K562 (cell line): ENCODE measurements at regions not wholly inside any gene's neighbourhood (a gene's known extent, or its start where the extent isn't known, plus 50 kb on each side); places are given as distances from the start of the nearest gene placed in this dataset.

Source experiments
- CBFB ChIP-seq: sonication (generic); formaldehyde crosslinking; IDR thresholded peaks from 2 replicates; pipeline ENCODE4 v1.4.0; 2020; ENCODE audit warnings: mild to moderate bottlenecking, missing genetic modification reagents
- E2F6 ChIP-seq, 2 experiments: IDR thresholded peaks; 2 replicates each; pipeline ENCODE4 v1.6.1; 2011; ENCODE audit warnings: borderline replicate concordance in 1 of 2, control low read depth in 1 of 2, low read depth in 1 of 2, low read length in 1 of 2, mild to moderate bottlenecking in 1 of 2, mixed read lengths in 1 of 2, moderate library complexity in 1 of 2; ENCODE audit not compliant: insufficient read depth in 1 of 2, insufficient read length in 1 of 2, poor library complexity in 1 of 2, severe bottlenecking in 1 of 2; ENCODE audit errors: extremely low read depth in 1 of 2
- ETV6 ChIP-seq, 3 experiments: fragments of 150-350 bp in 1 of 3; sonication (generic) in 1 of 3; formaldehyde crosslinking in 1 of 3; IDR thresholded peaks; 2 replicates each; pipeline versions ENCODE4 v1.6.1 to v1.8.0; 2014 to 2022; ENCODE audit warnings: borderline replicate concordance in 2 of 3, low read depth in 2 of 3, antibody characterized with exemption in 1 of 3, low read length in 1 of 3, mild to moderate bottlenecking in 1 of 3, missing genetic modification reagents in 1 of 3
- FOXA1 ChIP-seq: fragments of 450-650 bp; IDR thresholded peaks from 2 replicates; pipeline ENCODE4 v1.6.1; 2016; ENCODE audit warnings: mild to moderate bottlenecking, borderline replicate concordance
- FOXA3 ChIP-seq, 2 experiments: fragments of 450-650 bp in 1 of 2; sonication (generic) in 1 of 2; formaldehyde crosslinking; IDR thresholded peaks in 1 of 2; conservative IDR thresholded peaks in 1 of 2; 2 replicates each; pipeline versions ENCODE4 v1.4.0 to v1.8.0; 2020 to 2022; ENCODE audit warnings: mild to moderate bottlenecking in 2 of 2, missing genetic modification reagents in 1 of 2
- GATAD2A ChIP-seq: fragments of 450-650 bp; IDR thresholded peaks from 2 replicates; pipeline ENCODE4 v1.6.1; 2017
- HMG20A ChIP-seq: fragments of 450-650 bp; formaldehyde crosslinking; conservative IDR thresholded peaks from 2 replicates; pipeline ENCODE4 v1.4.0; 2020; ENCODE audit warnings: mild to moderate bottlenecking, mixed read lengths
- MECOM ChIP-seq: fragments of 250-450 bp; sonication (Bioruptor Pico); IDR thresholded peaks from 2 replicates; pipeline ENCODE4 v1.8.0; 2022; ENCODE audit warnings: inconsistent platforms
- POLR2AphosphoS5 ChIP-seq: IDR thresholded peaks from 2 replicates; pipeline ENCODE4 v1.6.1; 2011; ENCODE audit warnings: mild to moderate bottlenecking, low read depth, low read length, moderate library complexity; ENCODE audit not compliant: control insufficient read depth, insufficient read depth
- PYGO2 ChIP-seq: fragments of 450-650 bp; IDR thresholded peaks from 2 replicates; pipeline ENCODE4 v1.6.1; 2016; ENCODE audit warnings: mild to moderate bottlenecking, missing genetic modification characterization, moderate library complexity, missing compliant biosample characterization
- SAP30 ChIP-seq: fragments of 200-600 bp; sonication (generic); IDR thresholded peaks from 2 replicates; pipeline ENCODE4 v1.6.1; 2012; ENCODE audit warnings: borderline replicate concordance, low read depth, mild to moderate bottlenecking, moderate library complexity, low read length, control low read depth, inconsistent platforms; ENCODE audit not compliant: insufficient read depth, poor library complexity, severe bottlenecking
- SP2 ChIP-seq: IDR thresholded peaks from 2 replicates; pipeline ENCODE4 v1.6.1; 2011; ENCODE audit warnings: mild to moderate bottlenecking, low read depth, low read length, moderate library complexity; ENCODE audit not compliant: poor library complexity, severe bottlenecking; ENCODE audit errors: extremely low read depth
- SRSF3 ChIP-seq: fragments of 200-400 bp; formaldehyde crosslinking; IDR thresholded peaks from 2 replicates; pipeline ENCODE4 v1.6.1; 2016; ENCODE audit warnings: mild to moderate bottlenecking, low read length, moderate library complexity; ENCODE audit not compliant: insufficient read depth
- ZC3H8 ChIP-seq: fragments of 450-650 bp; IDR thresholded peaks from 2 replicates; pipeline ENCODE4 v1.6.1; 2017
- ZNF347 ChIP-seq: fragments of 450-650 bp; formaldehyde crosslinking; IDR thresholded peaks from 2 replicates; pipeline ENCODE4 v1.4.0; 2020; ENCODE audit warnings: low read depth, mild to moderate bottlenecking, moderate library complexity
- ZNF77 ChIP-seq: fragments of 250-450 bp; sonication (Bioruptor Pico); IDR thresholded peaks from 2 replicates; pipeline ENCODE4 v1.5.0; 2020
- TF ChIP-seq, protein P1 (sequence below): fragments of 250-450 bp; sonication (Bioruptor Pico); IDR thresholded peaks from 2 replicates; pipeline ENCODE4 v1.4.0; 2020; ENCODE audit warnings: borderline replicate concordance
- TF ChIP-seq, protein P2 (sequence below): fragments of 450-650 bp; IDR thresholded peaks from 2 replicates; pipeline ENCODE4 v1.6.1; 2016
- TF ChIP-seq, protein P3 (sequence below): fragments of 450-650 bp; IDR thresholded peaks from one replicate; pipeline ENCODE4 v1.6.1; 2018; ENCODE audit warnings: mild to moderate bottlenecking, moderate library complexity; ENCODE audit not compliant: partially characterized antibody
- TF ChIP-seq, protein P4 (sequence below): sonication (generic); formaldehyde crosslinking; IDR thresholded peaks from 2 replicates; pipeline ENCODE4 v1.8.0; 2022; ENCODE audit warnings: mild to moderate bottlenecking, low read depth, missing genetic modification reagents

GRCh38 chr22:20652582-20652981 lies 121.3 kb upstream of the SERPIND1 start (continued):
- TF ChIP-seq ZNF347, result no peak
- 0 out of 2 replicates have a peak, but pooled peaks have one; percentile 34 for TF ChIP-seq SRSF3
- TF ChIP-seq, protein P1, sequence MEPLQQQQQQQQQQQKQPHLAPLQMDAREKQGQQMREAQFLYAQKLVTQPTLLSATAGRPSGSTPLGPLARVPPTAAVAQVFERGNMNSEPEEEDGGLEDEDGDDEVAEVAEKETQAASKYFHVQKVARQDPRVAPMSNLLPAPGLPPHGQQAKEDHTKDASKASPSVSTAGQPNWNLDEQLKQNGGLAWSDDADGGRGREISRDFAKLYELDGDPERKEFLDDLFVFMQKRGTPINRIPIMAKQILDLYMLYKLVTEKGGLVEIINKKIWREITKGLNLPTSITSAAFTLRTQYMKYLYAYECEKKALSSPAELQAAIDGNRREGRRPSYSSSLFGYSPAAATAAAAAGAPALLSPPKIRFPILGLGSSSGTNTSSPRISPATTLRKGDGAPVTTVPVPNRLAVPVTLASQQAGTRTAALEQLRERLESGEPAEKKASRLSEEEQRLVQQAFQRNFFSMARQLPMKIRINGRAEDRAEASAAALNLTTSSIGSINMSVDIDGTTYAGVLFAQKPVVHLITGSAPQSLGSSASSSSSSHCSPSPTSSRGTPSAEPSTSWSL (CRISPR knock-in tag), result no peak
- no peak for TF ChIP-seq HMG20A
- no peak for TF ChIP-seq SAP30
- TF ChIP-seq, protein P2, sequence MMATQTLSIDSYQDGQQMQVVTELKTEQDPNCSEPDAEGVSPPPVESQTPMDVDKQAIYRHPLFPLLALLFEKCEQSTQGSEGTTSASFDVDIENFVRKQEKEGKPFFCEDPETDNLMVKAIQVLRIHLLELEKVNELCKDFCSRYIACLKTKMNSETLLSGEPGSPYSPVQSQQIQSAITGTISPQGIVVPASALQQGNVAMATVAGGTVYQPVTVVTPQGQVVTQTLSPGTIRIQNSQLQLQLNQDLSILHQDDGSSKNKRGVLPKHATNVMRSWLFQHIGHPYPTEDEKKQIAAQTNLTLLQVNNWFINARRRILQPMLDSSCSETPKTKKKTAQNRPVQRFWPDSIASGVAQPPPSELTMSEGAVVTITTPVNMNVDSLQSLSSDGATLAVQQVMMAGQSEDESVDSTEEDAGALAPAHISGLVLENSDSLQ, result no peak
- TF ChIP-seq GATAD2A, result no peak
- no peak for TF ChIP-seq ZC3H8
- peak; percentile 38; the same call in 1 of the 2 replicates for TF ChIP-seq POLR2AphosphoS5
- TF ChIP-seq ZNF77, result no peak
- no peak for TF ChIP-seq ETV6 (IDR thresholded peaks at IDR 0.05; ENCODE audit: borderline replicate concordance in 1 of 2, low read depth in 2 of 2, low read length in 1 of 2)
- TF ChIP-seq ETV6 (CRISPR knock-in tag; IDR thresholded peaks at IDR 0.05; ENCODE audit: borderline replicate concordance), result no peak
- TF ChIP-seq, protein P3, sequence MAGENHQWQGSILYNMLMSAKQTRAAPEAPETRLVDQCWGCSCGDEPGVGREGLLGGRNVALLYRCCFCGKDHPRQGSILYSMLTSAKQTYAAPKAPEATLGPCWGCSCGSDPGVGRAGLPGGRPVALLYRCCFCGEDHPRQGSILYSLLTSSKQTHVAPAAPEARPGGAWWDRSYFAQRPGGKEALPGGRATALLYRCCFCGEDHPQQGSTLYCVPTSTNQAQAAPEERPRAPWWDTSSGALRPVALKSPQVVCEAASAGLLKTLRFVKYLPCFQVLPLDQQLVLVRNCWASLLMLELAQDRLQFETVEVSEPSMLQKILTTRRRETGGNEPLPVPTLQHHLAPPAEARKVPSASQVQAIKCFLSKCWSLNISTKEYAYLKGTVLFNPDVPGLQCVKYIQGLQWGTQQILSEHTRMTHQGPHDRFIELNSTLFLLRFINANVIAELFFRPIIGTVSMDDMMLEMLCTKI, result no peak
- no peak for TF ChIP-seq FOXA1
- 0 out of 2 replicates have a peak, but pooled peaks have one; percentile 20 for TF ChIP-seq CBFB (CRISPR knock-in tag)
- no peak for TF ChIP-seq FOXA3 (CRISPR knock-in tag; conservative IDR thresholded peaks at IDR 0.05 in 1 of 2, IDR thresholded peaks at IDR 0.05 in 1 of 2)
- peak in 1 of 2 experiments; percentile 11 for TF ChIP-seq E2F6 (IDR thresholded peaks at IDR 0.05; ENCODE audit: borderline replicate concordance in 1 of 2, extremely low read depth in 1 of 2, insufficient read depth in 1 of 2, insufficient read length in 1 of 2, low read depth in 1 of 2, low read length in 1 of 2, poor library complexity in 1 of 2, severe bottlenecking in 1 of 2)
- TF ChIP-seq PYGO2 (tag), result no peak
- TF ChIP-seq SP2, result peak; percentile 15
- TF ChIP-seq MECOM (CRISPR knock-in tag), result no peak
- TF ChIP-seq, protein P4, sequence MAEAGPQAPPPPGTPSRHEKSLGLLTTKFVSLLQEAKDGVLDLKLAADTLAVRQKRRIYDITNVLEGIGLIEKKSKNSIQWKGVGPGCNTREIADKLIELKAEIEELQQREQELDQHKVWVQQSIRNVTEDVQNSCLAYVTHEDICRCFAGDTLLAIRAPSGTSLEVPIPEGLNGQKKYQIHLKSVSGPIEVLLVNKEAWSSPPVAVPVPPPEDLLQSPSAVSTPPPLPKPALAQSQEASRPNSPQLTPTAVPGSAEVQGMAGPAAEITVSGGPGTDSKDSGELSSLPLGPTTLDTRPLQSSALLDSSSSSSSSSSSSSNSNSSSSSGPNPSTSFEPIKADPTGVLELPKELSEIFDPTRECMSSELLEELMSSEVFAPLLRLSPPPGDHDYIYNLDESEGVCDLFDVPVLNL, result 0 out of 2 replicates have a peak, but pooled peaks have one; percentile 46
